HuH-7.5 (cell line): ENCODE measurements at regions not wholly inside any gene's neighbourhood (a gene's known extent, or its start where the extent isn't known, plus 50 kb on each side); places are given as distances from the start of the nearest gene placed in this dataset.

ENCODE experiments used
- DNase-seq: peaks from one replicate; pipeline ENCODE4 v3.0.0; 2011; ENCODE audit warnings: low spot score

DNA sequence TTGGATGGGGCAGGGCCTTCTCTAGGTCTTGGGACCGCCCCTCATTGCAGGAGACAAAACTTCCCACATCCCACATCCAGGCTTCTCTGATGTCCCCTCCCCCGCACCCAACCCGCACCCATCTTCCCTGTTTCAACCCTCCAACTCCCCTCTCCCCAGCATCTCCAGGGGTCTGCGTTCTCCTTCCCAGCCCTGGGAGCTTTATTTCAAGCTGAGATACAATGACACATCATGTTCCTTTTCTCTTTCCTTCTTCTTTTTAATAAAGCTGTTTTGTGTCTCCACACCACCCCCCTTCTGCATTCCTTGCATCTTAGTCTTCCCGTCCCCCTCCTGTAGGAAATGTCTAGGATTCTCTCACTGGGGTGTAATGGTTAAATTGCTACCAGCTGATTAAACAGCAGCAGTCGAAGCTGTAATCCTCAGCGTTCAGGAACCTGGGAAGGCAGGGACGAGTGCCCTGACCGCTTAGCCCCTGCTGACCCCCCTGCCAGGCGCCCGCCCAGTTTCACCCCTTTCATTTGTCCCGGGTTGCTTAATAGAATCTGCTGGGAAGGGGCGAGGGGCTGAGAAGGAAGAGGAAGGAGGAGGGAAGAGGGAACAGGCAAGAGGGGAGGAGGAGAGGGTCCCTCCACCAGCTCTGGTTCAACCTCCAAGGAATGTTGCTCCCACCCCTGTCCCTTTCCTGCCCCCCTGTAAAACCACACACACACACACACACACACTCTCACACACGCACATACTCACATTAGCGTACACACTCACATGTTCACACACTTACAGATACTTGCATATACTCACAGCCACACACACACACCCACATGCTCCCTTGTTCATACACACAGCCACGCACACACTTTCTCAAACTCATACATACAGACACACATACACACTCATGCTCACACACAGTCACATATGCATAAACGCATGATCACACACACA is 104.5 kb upstream of the MED13L start:
- DNase-seq: no peak

DNA sequence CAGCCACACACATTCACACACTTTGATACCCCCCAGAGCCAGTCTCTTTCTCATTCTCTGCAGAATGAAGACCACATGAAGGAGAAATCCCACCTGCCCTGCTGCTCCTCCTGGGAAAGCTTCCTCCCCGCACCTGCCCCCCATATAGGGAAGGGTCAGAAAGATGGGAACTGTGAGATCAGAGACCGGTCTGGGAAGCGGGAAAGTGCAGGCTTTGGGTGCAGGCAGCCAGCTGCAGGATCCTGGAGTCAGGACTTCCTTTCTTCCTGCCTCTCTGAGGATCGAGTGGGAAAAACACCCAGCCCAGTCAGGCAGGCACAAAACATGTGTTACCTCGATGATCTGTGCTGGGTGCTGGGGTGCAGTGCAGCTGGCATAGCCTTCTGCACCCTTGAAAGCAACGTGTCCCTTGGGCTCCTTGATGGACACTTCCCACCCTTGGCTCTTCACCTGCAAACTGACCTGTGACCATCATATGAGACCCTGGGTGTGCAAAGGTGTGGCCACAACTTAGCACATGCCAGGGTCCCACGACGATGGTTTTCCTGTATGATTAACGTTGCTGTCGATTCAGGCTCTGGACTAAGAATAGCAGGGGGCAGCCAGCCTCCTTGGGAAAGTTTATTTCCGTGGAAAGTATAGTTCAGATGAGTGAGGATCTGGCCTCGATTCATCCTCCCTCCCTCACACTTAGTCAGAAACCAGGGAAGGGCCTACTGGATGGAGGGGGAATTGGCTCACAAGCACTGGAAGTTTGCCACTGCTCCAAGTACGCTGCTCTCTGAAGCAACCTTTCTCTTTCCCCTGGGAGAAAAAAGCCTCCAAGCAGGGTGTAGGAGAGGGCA is 105.4 kb upstream of the MED13L start:
- DNase-seq: no peak

DNA sequence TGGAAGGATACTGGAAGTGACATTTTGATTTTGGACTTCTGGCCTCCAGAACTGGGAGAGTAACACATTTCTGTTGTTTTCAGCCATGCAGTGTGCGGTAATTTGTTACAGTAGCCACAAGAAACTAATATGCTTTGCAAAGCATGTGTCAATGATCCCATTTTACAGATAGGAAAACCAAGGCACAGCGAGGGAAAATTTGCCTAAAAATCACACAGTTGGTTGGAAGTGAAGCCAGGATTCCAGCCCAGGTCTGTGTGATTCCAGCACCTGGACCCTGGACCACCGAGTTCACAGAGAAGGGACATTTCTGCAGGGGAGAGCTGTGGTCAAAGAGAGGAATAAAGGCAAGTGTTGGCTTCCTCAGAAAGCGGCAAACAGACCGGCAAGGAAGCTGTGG is 106.7 kb upstream of the MED13L start:
- DNase-seq: no peak

DNA sequence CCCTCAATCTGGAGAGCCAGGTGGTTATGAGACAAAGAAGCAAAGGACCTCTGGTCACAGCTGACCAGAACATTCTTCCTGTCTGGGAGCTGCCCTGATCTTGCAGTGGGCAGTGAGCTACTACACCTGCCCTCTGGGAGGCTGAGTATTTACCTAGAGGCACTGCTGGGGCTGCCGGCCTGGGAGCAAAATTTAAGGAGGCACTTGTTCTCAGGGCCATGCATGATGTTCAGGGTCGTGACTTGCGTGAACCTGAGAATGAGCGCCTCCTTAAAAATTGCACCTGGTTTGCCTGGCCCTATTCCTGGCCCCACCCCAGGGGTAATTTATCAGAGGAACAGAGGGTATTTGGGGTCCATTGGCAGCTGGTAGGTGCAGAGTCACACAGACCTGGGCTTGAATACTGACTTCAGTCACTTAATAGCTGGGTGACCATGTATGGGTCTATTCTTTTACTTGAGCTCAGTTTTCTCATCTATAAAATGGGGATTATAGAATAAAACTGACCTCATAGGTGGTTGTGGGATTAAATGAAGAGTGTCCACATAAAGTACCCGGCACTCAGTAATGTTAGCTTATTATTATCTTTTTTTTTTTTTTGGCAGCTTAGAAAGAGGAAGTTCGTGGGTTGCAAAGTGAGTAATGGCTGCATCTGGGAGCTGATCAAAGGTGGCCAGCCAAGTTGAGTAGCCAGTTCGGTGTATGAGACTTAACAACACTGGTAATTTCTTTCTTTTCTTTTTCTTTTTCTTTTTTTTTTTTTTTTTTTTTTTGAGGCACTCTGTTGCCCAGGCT is 107.4 kb upstream of the MED13L start:
- no peak for DNase-seq

DNA sequence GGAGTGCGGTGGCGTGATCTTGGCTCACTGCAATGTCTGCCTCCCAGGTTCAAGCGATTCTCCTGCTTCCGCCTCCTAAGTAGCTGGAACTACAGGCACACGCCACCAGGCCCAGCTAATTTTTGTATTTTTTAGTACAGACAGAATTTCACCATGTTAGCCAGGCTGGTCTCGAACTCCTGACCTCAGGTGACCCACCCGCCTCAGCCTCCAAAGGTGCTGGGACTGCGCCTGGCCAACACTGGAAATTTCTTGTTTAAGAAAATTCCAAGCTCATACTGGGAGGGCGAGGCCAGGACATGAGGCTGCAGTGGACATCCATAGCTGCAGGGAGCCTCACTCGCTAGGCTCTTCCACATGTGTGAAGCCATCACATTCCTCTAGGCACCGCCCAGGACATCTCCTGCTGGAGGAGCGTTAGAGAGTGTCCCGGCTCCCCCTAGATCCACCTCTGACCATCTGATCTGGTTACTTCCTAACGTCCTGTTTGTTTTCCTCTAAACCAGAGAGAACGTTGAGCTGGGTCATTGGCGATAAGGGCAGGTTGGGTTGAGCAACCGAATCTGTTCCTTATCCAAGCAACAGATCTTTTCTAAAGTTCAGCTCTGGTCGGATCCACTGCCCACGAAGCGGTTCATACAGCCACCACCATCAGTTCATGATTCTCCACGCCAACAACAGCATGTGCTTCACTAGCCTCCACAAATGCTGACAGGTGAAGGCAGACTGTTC is 108.2 kb upstream of the MED13L start:
- peak; percentile 54 for DNase-seq

DNA sequence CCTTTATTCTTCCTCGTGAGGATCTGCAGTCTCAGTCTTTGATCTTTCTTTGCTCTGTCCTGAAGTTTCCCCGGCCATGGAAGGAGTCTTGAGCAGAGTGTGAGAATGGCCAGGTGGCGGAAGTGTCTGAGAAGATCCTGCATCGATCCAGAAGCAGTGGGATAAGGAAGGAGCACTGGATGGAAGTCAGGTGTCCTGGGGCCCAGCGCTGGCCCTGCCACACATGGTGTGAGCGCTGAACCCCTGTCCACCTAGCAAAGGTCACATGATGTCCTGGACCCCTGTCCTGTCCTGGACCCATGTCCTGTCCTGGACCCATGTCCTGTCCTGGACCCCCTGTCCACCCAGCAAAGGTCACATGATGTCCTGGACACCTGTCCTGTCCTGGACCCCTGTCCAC is 111.8 kb upstream of the MED13L start:
- DNase-seq: no peak

DNA sequence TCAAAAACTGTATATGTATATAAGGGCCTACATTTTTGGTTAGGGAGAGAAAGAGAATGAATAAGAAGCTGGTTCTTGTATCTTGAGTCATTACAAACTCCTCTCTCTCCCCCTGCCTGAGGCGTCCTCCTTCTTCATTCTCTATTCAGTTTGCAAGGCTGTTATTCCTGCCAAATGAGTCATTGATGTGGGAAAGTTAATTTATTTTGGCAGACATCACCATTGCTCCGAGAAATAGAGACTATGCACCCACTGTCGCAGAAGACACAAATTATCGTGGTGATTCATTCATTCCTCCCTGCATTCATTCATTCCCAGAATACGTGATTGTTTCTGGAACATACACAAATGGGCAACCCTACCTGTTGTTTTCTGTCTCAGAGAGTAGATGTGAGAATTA is 112.5 kb upstream of the MED13L start:
- no peak for DNase-seq

DNA sequence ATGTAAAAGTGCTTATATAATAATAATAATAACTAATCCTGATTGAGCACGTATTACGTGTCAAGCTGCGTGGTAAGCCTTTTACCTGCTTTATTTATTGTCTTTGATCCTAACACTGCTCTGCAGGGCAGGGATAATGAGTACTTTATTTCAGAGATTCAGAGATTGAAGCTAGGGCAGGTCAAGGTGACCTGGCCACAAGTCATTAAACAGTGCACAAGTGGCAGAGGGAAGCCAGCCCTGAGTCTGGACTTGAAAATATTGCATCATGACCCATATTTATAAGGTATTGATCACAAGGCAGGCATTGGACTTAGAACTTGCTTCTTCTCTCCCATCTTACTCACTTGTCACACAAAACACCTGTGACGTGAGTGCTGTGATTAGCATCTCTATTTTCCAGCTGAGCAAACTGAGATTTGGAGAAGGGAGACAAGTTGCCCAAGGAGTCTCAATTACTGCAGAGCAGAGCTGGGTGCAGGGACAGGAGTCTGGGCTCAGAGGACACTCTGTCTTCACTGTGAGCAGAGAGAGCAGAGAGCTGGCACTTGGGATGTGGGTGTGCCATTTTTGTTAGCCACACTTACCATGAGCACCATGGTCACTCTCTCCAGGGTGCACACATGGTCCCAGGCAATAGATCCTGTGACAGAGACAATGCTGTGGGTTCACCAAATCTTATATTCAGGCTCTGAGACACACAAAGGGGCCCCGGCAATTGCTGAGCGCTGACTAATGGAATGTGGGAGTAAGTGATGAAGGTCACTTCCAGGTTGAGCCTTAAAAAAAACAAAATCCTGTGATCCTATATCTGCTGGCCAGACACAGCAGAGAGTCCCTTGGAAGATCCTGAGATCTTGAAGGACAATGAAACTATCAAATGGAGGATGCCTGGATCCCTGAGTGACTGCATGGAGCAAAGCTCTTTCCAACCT is 113.2 kb upstream of the MED13L start:
- no peak for DNase-seq

DNA sequence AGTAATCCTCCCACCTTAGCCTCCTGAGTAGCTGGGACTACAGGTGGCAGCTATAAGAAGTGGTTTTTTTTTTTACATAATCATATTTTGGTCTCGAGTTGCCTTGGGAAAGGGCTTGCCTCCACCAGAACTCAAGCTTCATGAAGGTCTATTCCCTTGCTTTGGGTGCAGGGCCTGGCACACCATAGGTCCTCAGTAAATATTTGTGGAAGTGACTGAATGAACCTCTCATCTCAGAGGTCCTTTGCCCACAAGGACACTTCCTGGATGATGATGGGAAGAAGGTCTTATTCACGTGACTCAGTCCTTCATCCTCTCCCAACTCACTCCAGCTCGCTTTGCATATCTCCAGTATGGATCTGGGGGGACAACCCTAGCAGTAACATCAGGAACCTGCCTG is 114.0 kb upstream of the MED13L start:
- DNase-seq: no peak

DNA sequence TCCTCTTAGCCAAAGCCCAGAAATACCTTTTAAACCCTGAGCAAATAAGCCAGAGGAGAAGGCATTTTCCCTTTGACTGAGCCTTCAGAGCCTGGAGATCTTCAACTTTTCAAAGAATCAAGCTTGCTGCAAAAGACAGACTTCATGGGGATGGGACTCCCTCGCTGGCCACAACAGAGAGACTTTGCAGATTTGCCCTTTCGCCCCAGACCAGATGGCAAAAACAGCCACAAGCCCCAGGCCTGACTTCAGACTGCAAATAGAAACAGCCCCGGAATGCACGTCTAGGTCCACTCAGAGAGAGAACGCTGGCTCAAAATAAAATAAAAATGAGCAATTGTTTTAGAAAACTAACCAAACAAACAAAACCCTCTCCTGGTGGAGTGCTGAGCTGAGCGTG is 114.6 kb upstream of the MED13L start:
- no peak for DNase-seq

DNA sequence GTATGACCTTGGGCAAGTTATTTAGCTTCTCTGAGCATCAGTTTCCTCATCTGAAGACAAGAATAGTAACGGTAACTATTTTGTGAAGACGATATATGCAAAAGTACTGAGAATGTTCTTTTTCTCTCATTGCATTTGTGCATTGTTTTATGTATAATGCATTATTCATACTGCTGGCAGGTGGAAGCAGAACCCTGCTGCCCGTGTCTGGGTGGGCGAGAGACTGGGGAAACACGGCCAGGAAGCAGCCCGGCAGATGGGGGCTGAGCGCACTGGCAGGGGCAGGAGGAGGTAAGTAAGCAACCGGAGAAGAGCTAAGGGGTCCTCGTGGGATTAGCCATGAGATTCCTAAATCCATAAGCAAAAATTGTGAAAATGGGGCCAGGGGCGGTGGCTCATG is 115.8 kb upstream of the MED13L start:
- no peak for DNase-seq

DNA sequence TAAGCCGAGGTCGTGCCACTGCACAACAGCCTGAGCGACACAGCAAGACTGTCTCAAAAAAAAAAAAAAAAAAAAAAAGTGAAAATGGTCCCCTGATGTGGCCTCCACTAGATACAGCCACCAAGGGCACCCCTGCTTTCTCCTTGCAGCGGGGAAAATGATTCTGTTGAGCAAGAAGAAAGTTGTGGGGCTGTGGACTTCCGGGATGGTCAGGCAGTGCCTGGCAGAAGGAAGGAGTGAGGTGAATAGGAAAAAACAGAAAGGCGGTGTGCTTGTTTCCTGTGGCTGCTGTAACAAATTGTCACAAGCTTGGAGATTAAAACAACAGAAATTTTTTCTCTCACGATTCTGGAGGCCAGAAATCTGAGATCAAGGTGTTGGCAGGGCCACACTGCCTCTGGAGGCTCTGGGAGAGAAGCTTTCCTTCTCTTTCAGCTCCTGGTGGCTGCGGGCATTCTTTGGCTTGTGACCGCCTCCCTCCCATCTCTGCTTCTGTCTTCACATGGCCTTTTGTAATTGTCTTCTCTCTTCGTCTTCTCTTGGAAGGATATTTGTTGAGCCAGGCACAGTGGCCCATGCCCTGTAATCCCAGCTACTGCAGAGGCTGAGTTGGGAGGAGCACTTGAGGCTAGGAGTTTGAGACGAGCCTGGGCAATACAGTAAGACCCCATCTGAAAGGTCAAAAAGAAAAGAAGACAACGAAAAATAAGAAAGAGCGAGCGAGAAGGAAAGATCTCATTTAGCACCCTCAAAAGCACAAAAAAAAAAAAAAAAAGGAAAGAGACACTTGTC is 116.6 kb upstream of the MED13L start:
- no peak for DNase-seq

DNA sequence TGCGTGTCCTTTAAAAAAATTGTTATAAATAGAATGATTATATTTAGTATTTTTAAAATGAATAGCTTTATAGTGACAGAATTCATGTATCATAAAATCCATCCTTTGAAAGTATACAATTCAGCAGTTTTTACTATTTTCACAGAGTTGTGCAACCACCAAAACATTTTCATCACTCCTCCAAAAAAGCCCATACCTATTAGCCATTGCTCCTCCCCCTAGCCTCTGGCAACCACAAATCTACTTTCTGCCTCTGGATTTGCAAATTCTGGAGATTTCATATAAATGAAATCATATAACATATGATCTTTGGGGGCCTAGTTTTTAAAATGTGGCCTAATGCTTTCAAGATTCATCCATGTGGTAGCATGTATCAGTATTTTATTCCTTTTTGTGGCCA is 117.9 kb upstream of the MED13L start:
- DNase-seq: no peak

DNA sequence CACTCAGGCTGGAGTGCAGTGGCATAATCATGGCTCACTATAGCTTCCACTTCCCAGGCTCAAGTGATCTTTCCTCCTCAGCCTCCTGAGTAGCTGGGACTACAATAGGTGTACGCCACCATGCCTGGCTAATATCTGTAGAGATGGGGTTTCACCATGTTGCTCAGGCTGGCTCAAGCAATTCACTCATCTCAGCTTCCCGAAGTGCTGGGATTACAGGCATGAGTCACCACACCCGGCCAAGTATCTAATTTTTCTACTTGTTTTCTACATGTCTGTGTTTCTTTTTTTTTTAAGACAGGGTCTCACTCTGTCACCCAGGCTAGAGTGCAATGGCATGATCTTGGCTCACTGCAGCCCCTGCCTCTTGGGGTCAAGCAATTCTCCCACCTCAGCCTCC is 119.7 kb upstream of the MED13L start:
- DNase-seq: no peak

DNA sequence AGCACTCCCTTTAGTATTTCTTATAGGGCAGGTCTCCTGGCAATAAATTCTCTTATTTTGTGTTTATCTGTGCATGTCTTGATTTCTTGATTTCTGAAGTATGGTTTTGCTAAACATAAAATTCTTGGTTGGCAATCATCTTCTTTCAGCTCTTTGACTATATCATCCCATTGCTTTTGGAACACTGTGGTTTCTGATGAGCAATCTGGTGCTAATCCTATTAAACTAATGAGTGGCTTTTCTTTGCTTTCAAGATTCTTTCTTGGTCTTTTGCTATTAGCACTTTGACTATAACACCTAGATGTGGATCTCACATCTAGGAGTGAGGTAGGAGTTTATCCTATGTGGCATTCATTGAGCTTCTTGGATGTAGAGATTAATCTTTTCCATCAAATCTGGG is 120.7 kb upstream of the MED13L start:
- DNase-seq: no peak

DNA sequence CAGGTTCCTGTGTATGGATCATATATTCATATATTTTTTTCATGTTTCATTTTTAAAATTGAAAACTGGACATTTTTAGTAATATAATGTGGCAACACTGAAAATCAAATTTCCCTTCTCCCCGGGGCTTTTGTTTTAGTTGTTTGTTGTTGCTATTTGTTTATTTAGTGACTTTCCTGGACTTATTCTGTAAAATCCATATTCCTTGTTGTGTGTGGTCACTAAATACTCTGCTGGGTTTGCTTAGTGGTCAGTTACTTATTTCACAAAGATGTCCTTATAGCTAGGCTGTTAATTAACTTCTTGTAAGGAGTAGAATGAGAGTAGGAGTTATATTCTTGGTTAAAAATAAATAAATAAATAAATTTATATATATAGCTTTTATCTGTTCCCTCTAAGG is 121.6 kb upstream of the MED13L start:
- DNase-seq: no peak

DNA sequence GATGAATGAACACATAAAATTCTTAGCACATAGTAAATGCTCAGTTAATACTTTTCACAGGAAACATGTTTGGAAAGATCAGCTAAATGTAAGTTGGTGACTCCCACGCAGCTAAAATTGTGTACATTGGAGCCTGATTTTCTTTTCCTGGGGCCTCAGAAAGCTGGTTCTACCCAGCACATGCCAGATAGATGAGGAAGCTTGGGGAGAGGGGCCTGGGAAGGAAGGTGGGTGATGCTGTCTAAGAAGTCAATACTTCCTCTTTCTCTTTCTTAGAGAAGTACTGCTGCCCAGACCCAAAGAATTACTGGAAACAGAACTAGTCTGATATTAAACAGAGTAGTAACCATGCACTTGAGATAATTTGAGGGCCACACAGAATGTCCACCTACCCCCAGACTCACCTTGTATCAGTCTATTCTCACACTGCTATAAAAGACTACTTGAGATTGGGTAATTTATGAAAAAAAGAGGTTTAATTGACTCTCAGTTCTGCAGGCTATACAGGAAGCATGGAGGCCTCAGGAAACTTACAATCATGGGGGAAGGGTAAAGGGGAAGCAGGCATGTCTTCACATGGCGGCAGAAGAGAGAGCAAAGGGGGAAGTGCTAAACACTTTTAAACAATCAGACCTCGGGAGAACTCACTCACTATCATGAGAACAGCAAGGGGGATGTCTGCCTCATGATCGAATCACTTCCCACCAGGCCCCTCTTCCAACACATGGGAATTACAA is 123.3 kb upstream of the MED13L start:
- no peak for DNase-seq

DNA sequence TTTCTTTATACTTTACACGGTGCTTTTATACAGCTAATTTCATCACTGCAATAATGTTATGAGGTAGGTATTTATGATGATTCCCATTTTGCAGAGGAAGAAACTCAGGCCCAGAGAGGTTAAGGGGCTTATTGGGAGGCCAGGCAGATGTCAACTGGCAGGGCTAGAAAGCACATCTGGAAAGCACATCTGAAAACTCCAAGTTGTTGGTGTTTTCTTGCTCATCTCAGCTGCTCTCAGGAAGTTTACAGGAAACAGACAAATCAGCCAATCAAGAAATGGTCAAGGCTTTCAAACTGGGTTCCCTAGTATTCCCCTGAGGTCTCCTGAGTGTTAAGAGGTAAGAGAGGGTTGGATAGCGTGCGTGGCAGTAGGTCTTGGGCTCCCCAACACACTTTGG is 124.1 kb upstream of the MED13L start:
- DNase-seq: no peak
